GM19372 (cell line): ENCODE measurements at regions not wholly inside any gene's neighbourhood (a gene's known extent, or its start where the extent isn't known, plus 50 kb on each side); places are given as distances from the start of the nearest gene placed in this dataset.
"Not testable (repeated sequence)": the region's sequence is repeated elsewhere in the genome, so short reads cannot be mapped to it uniquely, and the experiment has no call there.

Source experiments
- ATAC-seq: cut with Tn5 transposase; IDR thresholded peaks from one replicate; pipeline ENCODE4 v1.9.1; 2021; ENCODE audit warnings: mild to moderate bottlenecking, low read depth, moderate library complexity; ENCODE audit not compliant: unreplicated experiment

DNA sequence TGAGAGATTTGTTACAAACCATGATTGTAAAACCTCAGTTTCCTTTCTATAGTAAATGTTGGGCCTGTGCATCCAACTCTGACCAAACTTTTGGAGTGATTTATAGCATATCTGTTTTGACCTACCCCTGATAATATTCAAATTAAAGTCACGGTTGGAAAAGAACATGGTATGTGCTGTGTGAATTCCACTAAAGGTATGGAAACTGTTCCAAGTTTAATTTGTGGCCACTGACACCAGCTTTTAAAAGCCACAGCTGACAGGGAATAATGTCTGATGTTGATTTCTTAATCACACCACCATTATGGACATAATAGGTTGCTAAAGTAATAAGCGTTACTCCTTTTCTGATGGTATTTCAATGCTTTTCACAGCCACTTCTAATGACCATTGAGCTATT lies 1215.9 kb downstream of the CDH8 start:
- no peak for ATAC-seq

DNA sequence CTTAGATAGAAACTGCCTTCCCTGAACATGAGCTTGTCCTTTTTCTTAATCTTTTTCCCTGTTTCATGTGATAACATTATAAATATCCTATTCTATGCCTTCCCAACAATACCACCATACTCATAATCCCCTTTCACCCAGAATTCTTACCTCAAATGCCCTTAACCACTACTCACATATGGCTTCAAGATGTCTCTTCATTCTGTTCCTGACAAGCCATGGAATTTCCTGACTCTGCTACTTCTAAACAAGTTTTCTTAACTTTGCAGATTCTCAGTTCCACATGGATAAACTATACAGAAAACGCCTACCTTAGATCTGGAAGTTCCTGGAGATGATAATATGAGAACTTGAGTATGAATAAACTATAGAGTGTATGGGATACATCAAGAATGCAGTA lies 1217.8 kb downstream of the CDH8 start:
- no peak for ATAC-seq

DNA sequence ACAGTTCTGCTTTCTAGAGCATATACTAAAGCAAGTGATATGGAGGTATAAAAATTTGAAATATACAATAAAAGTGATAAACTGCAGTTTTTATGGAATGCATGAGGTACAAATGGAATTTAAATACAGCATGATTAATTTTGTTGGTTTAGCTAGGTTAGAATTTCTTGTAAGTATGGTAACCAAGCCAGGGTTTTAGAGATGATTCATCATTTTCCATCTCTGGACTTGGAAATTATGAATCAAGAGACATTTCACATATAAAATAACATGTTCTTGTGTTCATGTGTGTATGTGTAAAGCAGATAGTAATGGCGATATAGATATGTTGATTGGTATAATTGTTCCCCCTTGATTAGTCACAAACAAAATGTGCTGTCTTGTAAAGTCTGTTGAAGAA lies 1219.8 kb downstream of the CDH8 start:
- ATAC-seq, result no peak

DNA sequence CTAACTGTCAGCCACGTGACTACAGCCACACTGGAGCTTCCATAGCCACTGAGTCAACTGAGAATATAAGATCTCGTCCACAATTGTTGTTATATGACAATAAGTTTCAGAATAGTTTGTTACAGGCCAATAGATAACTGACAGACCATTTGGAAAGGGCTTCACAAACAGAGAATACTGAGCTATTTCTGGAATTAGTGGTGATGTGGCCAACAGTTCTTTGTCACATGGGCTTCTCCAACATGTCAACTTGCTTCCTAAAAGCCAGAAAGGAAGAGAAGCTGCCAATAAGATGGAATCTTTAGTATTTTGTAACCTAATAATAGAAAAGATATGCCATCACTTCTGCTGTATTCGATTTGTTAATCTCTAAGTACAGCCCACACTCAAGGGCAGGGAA lies 1220.4 kb downstream of the CDH8 start:
- ATAC-seq, result no peak

DNA sequence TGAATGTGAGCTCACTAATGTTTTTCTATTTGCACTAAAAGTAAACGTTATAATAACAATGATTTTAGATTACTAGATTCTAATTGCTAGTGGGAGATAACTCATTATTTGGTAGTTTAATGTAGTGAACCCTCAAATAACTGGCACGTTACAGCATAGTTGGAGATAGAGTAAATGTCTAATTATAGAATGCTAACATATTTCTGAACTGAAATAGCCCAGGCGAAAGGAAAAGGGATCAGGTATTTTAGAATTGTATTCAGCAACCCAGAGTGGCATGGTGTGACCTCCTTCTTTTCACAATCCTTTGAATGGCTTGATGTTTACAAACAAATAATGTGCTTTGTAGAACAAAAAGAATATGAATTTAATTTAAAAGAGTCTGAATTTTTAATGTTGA lies 1221.2 kb downstream of the CDH8 start:
- no peak for ATAC-seq

DNA sequence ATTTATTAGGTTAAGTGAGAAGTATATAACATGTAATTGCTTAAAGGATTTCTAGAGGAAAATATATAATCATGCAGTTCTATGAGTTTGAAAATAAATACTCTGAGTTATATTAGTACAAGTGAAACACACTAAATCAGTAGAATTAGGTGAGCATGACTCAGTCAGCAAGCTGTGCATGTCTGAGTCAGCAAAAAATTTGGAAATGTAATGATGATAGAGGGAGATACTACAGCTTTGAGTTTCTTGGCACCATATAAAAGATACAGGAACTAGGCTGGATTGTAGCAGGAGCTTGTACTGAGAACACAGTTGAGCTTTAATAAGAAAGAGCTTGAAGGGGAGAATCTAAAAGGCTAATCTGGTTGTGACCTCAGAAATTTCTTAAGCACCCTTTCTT lies 1224.6 kb downstream of the CDH8 start:
- no peak for ATAC-seq

DNA sequence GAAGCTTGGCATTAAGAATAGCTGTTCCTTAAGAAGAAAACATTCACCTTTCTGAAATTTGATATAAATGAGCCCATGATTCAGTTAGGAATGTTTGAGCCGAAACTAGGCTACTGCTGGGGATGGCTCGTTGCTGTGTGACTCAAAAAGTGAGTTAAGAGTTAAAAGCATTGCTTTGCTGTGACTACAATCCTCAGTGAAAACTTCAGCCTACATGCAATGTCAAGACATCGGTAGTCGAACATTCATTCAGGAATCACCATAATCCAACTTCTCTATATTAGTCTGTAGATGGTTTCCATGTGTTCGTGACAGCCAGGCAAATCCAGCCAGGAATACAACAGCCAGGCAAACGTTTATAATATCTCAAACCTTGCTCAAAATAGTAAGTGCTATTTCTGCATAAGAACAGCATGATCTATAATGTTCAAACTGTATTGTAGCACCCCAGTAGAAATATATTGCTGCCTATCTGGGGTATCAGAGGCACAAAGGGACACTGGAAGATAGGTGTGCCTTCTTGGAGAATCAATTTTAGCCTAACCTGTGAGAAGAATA lies 1225.1 kb downstream of the CDH8 start:
- ATAC-seq, result no peak

DNA sequence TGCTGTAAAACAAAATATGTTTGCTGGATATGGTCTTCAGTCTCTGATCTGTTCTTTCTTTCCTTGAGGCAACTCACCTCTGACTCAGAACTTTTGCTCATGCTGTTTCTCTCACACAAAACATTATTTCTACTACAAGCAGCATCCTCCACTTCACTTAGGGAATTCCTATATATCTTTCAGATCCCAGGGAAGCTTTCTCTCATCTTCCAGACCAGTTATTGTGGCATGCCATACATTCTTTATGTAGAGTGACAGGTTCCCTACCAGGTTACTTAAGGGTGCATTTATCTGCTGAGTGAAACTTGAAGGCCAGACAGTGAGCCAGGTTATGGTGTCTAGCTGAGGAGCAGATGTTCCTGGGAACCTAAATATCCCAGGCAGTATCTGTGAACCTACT lies 1226.0 kb downstream of the CDH8 start:
- no peak for ATAC-seq

DNA sequence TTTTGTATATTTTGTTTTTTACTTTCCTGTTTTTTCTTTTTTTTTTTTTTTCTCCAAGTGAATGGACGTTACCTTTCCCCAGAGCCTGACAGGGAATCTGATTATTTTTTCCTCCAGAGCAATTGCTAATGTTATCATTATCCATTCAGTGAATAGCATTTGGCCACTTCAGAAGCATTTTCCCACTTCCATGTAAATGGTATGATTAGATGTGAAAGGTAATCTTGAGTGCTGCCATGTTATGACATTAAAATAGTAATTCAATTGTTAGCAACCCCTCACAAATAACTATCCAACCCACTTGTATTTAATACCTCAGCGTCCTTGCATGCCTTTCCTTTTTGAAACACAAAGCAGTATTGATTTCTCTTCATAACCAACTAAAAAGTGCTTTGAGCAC lies 1243.8 kb downstream of the CDH8 start:
- no peak for ATAC-seq

DNA sequence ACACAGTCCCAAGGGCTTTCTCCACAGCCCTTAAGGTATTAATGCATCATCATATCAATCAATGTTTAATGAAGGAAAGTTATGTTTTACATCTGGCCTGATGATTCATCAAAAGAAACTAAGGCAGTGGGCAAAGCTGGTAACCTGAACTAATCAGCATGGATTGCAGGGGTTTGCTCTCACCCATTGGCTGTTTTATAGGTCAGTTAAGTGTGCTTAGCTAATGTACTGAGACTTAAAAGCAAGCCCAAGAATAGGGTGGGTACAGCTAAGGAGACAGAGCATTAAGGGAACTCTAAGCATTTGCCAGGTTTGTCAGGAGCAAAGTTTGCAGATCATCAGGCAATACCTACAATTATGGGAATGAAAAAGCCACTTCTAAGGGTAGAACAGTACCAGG lies 1247.6 kb downstream of the CDH8 start:
- ATAC-seq, result no peak

DNA sequence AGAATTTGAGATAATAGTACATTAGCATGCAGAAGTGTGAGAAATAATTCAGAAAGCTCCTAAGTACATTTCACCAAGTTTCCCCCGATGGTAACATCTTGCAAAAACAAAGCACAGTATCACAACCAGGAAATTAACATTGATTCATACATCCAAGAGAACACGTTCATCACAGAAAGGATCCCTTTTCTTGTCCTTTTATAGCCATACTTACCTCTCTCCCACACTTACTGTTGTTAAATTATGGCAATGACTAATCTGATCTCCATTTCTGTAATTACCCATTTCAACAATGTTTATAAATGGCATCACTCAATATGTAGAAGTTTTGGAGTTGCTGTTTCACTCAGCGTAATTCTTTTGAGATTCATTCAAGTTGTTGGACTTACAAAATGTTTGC lies 1260.0 kb downstream of the CDH8 start:
- ATAC-seq, result no peak

DNA sequence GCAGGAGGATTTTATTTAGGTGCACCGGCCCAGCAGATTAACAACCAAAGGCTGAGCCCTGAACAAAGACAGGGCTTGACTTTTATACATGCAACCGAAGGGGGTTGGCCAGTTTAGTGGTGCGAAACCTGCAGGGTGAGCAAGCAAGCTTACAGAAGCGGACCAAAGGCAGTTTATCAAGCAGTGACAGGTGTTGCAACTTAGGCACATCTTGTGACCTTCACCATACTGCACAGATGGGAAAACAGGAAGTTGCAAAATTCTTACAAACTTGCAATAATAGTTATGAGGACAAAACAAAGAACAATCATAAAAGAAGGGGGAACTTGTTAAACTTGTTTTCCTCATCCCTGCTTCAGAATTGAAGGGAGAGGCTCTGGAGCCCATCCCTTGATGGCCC lies 1265.1 kb downstream of the CDH8 start:
- ATAC-seq, result no peak

DNA sequence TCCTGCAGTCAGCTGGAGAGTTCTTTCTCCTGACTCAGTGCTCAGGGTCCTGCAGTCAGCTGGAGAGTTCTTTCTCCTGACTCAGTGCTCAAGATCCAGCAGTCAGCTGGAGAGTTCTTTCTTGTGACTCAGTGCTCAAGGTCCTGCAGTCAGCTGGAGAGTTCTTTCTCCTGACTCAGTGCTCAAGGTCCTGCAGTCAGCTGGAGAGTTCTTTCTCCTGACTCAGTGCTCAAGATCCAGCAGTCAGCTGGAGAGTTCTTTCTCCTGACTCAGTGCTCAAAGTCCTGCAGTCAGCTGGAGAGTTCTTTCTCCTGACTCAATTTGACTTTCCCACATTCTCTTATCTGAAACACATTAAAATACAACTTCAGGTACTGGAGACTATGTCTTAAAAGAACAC lies 1265.9 kb downstream of the CDH8 start:
- not testable (repeated sequence) for ATAC-seq

DNA sequence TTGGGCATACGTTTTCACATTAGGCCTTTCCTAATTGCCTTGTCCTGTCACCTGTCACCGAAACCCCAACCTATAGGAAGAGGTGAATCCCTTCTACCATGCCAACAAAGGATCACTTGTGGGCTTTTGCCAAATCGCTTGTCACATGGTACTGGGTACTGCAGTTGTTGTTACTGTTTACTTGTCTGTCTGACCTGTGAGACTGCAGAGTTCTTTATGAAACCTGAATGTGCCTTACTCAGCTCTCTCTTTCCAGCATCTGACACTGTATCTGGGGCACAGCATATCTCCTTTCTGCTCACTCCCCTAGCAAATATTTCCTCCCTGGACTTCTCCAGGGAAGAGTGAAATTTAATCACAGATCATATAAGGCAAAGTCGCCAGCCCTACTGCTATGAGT lies 1272.4 kb downstream of the CDH8 start:
- ATAC-seq, result no peak

DNA sequence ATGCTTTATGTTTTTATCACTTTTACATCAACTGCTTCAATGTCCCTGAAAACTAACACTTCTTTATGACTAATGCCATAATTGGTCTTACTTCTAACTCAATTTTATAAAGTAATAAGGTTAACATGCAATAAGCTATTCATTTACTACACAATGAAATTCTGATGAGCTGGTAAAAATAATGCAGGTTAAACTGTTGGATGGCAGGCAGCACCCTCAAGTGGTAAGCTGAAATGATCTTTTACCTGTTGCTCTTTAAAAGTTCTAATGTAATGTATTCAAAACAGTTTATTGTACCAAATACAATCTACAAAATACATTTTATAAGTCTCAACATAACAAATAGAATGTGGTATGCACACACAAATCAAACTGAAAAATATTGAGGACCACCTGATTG lies 1280.3 kb downstream of the CDH8 start:
- ATAC-seq, result no peak

DNA sequence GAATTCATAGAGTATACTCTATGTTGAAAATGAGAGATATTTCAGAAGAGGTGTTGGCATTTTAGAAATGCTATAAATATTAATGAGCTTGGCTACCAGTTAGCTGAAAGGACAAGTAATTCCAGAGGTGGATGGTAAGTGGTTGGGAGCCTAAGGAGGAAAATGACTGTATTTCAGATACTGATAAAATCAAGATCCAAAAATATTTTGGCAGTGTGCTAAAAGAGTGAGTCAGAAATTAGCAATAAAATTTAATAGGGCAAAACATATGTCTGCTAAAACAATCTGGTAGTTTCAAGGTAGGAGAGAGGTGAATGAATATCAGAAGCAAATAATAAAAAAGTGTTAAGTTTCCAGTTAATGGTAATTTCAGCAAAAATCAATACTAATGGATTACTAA lies 1287.9 kb downstream of the CDH8 start:
- no peak for ATAC-seq

DNA sequence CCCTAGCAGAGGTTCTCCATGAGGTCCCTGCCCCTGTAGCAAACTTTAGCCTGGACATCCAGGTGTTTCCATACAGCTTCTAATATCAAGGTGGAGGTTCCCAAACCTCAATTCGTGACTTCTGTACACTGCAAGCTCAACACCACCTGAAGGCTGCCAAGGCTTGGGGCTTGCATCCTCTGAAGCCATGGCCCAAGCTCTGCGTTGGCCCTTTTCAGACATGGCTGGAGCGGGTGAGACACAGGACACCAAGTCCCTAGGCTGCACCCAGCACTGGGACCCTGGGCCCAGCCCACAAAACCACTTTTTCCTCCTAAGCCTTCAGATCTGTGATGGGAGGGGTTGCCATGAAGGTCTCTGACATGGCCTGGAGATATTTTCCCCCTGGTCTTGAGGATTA lies 1292.0 kb downstream of the CDH8 start:
- no peak for ATAC-seq

DNA sequence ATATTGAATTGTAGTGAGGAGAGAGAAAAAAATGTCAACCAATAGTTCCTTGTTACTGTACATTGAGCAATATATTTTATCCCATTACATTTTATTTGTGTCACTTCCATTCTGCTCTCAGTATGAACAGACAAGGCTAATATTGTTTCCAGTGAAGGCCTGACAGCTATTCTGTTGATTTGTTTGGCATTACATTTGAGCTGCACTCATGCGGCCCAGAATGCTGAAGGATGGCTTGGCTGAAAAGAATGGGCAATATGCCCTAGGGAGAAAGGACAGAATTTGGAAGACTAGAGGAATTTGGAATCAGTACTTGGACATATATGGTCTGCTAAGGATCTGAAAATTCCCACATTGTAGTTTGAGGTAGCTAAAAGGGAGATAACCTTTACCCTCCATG lies 1294.4 kb downstream of the CDH8 start:
- ATAC-seq, result no peak

DNA sequence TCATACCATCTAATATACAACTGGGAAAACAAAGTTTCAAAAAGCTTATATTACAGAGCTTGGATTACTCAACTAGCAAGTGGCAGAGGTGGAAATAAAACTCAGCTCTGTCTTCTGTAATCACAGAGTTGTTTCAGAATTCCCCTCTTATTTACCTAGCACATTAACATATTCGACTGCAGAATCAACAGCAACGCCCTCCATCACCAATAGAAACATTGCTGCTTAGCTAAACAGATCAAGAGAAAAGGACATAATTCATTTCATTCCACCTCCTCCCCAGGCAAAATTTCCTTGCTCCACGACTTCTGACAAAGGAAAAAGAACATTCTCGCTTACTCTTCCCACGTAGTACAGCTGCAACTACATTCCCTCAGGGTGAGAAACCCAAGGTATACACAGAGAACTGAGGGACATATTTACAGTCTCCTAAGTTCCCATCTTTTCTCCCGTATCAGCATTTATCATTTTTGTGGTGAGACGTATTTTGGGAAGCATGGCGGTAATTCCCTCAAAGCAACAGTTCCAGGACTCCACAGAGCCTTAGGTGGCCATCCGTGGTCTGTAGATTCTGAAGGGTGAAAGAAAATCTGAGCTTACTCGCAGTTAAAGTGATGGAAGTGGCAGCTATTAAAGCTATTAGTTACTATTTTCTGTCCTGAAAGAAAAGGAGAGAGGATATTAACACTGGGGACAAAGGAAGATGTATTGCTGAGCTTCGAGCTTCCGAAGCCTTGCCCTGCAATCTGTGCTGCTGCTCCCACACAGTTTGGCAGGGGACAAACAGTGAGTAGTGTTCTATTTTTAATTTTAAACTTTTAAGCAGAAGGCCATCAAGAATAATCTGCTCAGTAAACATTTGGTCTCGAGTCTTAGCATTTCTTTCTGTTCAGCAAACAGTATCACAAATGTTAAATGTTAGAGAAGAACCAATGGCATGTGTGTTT lies 1296.2 kb downstream of the CDH8 start:
- no peak for ATAC-seq

DNA sequence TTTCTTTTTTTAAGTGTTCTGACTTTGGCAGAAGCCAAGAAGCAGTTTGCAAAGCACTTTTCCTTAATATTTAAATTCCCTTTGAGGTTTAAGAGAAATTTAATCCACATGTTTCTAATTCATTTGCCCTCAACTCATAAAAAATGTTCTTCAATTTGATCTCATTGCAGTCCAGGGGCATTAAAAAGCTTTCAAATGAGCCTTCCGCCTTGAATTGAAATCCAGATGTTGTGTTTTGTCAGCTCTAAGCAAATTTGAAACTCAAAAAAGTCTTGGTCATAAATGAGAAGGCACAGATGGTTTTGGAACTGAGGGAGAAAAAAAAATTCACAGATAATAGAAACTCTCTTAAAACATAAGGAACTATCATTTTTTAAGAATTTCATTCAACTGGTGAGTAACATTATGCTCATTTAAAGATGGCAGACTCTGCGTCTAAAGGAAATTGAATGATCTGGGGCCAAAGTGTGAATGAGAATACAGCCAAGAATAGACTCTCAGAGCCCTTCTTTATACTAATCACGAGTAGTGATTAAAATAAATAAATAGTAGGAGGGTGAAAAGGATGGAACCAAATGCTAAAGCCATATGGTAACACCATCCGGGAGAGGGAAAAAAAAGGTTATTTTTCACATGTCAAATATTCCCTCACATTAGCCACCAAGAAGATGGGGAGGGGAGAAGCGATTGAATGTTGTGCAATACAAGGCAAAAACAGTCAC lies 1304.7 kb downstream of the CDH8 start:
- no peak for ATAC-seq

DNA sequence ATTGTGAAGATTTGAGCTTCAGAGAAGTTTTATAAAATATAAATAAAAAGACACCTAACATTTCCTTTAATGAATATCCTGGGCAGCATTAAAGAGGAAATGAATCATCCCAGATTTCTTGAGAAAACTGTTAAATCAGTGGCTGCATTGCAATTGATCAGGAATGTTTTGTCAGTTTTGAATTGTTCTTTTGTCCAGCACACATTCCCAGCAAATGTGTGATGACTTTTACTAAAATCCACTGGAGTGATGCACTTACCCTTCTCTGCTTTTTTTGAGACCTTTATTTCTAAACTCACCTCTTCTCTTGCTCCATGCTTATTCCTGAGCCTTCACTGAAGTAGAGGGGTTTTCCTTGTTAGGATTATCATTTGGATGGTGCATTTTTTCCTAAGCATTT lies 1307.2 kb downstream of the CDH8 start:
- no peak for ATAC-seq

DNA sequence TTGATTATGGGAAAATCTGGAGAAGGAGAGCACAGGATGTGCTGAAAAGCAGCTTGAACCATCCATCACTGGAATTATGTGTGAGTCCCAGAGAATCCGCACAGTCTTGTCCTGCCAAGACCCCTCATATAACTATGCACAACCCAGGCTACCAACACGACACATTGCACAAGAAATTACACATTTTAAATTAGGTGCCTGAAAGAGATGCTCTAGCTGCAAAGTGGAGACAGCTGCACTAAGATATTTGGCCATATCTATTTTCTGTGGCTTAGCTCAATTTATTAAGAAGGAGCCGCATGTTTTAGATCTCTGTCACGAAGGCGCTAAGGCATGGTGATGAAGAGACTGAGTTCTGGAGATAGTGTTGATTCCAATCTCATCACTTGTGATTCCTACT lies 1308.4 kb downstream of the CDH8 start:
- ATAC-seq, result no peak
